Kidney capillary endothelial cell (primary cell): ENCODE measurements at regions not wholly inside any gene's neighbourhood (a gene's known extent, or its start where the extent isn't known, plus 50 kb on each side); places are given as distances from the start of the nearest gene placed in this dataset.

Experiments used
- DNase-seq: peaks from one replicate; pipeline ENCODE4 v3.0.0-alpha.2; 2018; ENCODE audit warnings: low spot score

- no peak for DNase-seq
Observed at GRCh38 chr4:13250263-13250662, 233.9 kb downstream of the RAB28 start.

GRCh38 chr4:13248621-13249298, 235.4 kb downstream of the RAB28 start:
- DNase-seq: no peak

- DNase-seq: no peak
Observed at GRCh38 chr4:13246107-13246506, 238.0 kb downstream of the RAB28 start.

GRCh38 chr4:13244444-13244843, 239.7 kb downstream of the RAB28 start:
- no peak for DNase-seq

GRCh38 chr4:13243152-13243551, 241.0 kb downstream of the RAB28 start:
- DNase-seq: no peak

GRCh38 chr4:13240066-13240465, 244.1 kb downstream of the RAB28 start:
- DNase-seq: no peak

- no peak for DNase-seq
Observed at GRCh38 chr4:13238936-13239335, 245.2 kb downstream of the RAB28 start.

GRCh38 chr4:13236485-13236884, 247.7 kb downstream of the RAB28 start:
- no peak for DNase-seq

GRCh38 chr4:13233755-13234154, 250.4 kb downstream of the RAB28 start:
- DNase-seq: no peak

- DNase-seq: no peak
Observed at GRCh38 chr4:13219971-13220370, 264.2 kb downstream of the RAB28 start.

GRCh38 chr4:13218326-13218958, 265.7 kb downstream of the RAB28 start:
- DNase-seq: no peak

- no peak for DNase-seq
Observed at GRCh38 chr4:13215560-13215959, 268.6 kb downstream of the RAB28 start.

GRCh38 chr4:13212936-13213335, 271.2 kb downstream of the RAB28 start:
- no peak for DNase-seq

GRCh38 chr4:13209600-13209999, 274.5 kb downstream of the RAB28 start:
- no peak for DNase-seq

- no peak for DNase-seq
Observed at GRCh38 chr4:13208558-13209193, 275.5 kb downstream of the RAB28 start.

- no peak for DNase-seq
Observed at GRCh38 chr4:13207226-13207625, 276.9 kb downstream of the RAB28 start.

- DNase-seq: no peak
Observed at GRCh38 chr4:13203101-13203500, 281.0 kb downstream of the RAB28 start.

GRCh38 chr4:13202701-13203100, 281.4 kb downstream of the RAB28 start:
- DNase-seq: no peak

- no peak for DNase-seq
Observed at GRCh38 chr4:13201241-13201640, 282.9 kb downstream of the RAB28 start.

- DNase-seq: no peak
Observed at GRCh38 chr4:13196721-13197120, 287.4 kb downstream of the RAB28 start.

GRCh38 chr4:13193662-13194061, 290.5 kb downstream of the RAB28 start:
- no peak for DNase-seq

- no peak for DNase-seq
Observed at GRCh38 chr4:13190093-13190721, 293.9 kb downstream of the RAB28 start.

- DNase-seq: no peak
Observed at GRCh38 chr4:13184199-13184598, 299.9 kb downstream of the RAB28 start.
